HG03175 (cell line): ENCODE measurements at regions not wholly inside any gene's neighbourhood (a gene's known extent, or its start where the extent isn't known, plus 50 kb on each side); places are given as distances from the start of the nearest gene placed in this dataset.

Source experiments
- ATAC-seq: cut with Tn5 transposase; IDR thresholded peaks from one replicate; pipeline ENCODE4 v1.9.1; 2021; ENCODE audit warnings: mild to moderate bottlenecking, moderate library complexity; ENCODE audit not compliant: unreplicated experiment

DNA sequence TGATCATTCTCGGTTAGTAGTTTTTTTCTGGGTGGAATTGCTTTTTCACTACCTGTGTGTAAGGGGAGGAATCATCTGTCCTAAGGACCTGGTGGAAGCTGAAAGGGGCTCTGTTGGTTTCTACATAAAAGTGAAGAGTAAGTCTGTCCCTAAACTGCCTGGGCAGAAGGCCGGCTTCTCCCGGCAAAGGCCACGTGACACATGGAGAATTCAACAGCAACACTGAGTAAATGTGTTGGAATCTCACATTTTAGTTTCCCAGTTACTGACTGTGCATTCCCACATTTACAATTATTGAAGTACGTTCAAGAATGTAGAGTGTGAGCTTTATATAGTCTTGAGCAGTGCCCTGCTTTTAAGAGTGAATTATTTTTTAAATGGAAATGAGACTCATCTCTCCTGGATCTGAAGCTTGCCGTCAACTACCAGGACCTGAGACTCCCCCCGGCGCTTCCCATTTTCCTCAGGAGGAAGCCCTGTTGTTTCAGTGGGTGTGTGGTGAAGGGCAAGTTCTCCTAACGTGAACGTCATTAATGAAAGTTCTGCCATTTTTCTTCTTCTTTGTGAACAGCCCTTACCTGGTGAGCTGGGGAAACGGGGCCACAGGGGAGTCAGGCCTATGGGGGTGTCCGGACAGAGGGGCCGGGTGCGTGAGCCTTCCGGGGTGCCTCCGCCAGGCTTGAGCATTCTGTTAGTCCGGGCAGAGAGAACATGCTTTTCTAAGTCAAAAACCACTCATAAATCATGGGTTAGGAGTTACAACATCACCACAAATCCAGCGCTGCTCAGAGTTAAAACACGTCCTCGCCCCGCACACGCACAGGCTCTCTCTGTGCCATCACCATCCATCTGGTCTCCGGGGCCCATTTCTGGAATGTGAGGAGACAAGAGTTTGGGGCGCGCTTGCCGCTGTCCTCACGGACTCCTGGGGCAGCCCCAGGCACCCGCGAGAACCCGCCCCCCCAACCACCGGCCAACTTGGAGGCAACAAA, 56.6 kb upstream of the SMOC2 start:
- ATAC-seq: no peak

DNA sequence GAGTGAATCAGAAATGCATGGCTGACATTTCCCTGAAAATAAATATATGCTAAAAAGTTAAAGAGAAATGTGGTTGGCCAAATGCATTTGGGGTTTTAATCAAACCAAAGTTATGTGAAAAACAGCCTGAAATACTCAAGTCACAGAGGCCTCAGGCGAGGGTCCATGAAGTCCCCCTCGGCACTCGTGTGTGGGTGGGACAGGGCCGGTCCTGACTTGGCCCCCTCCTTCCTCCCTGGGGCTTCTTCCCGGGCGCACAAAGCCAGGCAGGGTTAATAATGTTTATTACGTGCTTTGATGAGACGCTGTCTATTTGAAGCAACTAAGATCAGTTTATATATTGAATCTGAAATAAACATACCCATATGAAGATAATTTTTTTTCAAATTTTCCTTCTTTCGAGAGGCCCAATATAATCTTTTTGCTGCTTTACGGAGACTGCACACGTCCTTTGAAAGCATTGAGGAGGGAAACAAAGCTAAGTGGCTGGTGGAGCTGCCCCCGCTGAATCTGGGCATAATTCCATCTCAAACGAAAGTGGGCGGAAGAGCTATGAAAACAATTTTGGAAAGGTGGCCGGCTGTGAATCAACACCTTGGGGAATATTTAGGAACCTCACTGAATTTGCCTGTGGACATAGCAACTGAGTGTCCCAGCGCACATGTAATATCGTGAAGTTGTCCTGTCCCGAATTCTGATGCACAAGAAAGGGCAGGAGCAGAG, 55.8 kb upstream of the SMOC2 start:
- ATAC-seq: no peak

- no peak for ATAC-seq
Observed at GRCh38 chr6:168385858-168386735, 54.9 kb upstream of the SMOC2 start.

DNA sequence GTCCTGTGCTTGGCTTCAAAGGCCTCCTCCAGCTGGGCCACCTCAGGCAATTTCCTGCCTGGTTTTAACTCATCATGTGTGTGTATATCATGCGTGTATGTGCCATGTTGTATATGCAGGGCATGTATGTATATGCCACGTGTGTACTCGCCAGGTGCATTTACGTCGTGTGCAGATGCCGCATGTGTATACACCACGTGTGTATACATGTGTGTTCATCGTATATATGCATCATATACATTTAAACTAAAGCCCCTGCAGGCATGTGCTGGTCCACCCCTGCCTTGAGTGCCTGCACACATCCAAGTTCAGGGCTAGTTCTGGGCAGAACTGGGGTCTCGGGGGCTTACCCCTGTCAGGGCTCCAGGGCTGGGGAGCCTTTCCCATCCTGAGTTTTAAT, 54.0 kb upstream of the SMOC2 start:
- no peak for ATAC-seq

GRCh38 chr6:168387426-168387825, 53.6 kb upstream of the SMOC2 start:
- ATAC-seq: no peak

- no peak for ATAC-seq
Observed at GRCh38 chr6:168387911-168388310, 53.1 kb upstream of the SMOC2 start.

- ATAC-seq: no peak
Observed at GRCh38 chr6:168388641-168389633, 52.0 kb upstream of the SMOC2 start.

- no peak for ATAC-seq
Observed at GRCh38 chr6:168390749-168391420, 50.1 kb upstream of the SMOC2 start.
